AG10803 (cell line): ENCODE measurements at regions not wholly inside any gene's neighbourhood (a gene's known extent, or its start where the extent isn't known, plus 50 kb on each side); places are given as distances from the start of the nearest gene placed in this dataset.

Experiments used
- DNase-seq: peaks from one replicate; pipeline ENCODE4 v3.0.0; 2010; ENCODE audit warnings: low read depth
- H3K4me3 ChIP-seq: 2 replicates; pipeline ENCODE4 v1.5.1; 2011; ENCODE audit warnings: mild to moderate bottlenecking, low read length, control low read depth
- TF ChIP-seq, protein P1 (sequence below): conservative IDR thresholded peaks from 2 replicates; pipeline ENCODE4 v1.5.1; 2011; ENCODE audit warnings: mild to moderate bottlenecking, low read length, control low read depth, inconsistent platforms

DNA sequence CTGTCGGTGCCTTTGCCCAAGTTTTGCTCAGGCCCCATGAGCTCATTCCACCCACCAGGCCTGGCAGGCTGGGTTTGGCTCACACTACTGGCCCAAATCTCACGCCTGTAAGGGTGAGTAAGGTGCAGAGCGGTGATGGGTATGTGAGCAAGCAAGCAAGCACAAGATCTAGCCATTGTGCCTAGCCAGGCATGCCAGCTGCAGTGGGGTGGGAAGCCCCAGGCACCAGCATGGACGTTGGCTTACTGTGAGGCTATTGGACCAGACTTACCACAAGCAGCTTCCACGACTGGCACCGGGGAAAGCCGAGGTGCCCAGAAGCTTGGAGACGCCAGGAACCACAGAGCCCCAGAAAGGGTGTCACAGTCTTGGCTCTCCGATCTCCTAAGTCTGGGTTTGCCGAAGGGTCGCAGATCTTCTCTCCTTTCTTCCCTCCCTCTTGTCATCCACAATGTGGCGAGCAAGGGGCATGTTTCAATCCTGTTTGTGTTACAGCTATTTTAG is 2659.4 kb upstream of the PCDH20 start:
- H3K4me3 ChIP-seq, result no peak overlapping the region
- DNase-seq, result no peak

DNA sequence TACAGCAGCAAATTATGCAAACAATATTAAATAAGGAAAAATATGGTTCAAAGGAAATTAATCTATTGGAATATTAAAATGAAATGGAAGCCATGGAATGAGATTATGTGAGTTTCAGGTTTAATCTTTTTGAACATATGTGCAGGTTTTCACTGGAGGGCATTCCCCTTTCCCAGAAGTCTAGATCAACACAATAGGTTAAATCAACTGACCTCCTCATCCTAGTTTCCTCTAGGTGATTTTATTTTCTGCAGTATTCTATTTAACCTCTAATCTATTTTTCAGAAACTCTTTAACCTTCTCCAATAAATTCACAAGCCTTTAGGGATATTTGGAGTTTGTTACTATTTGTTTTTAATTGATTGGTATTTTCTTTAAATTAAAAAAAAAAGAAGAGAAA is 2657.6 kb upstream of the PCDH20 start:
- no peak overlapping the region for H3K4me3 ChIP-seq
- TF ChIP-seq, protein P1, sequence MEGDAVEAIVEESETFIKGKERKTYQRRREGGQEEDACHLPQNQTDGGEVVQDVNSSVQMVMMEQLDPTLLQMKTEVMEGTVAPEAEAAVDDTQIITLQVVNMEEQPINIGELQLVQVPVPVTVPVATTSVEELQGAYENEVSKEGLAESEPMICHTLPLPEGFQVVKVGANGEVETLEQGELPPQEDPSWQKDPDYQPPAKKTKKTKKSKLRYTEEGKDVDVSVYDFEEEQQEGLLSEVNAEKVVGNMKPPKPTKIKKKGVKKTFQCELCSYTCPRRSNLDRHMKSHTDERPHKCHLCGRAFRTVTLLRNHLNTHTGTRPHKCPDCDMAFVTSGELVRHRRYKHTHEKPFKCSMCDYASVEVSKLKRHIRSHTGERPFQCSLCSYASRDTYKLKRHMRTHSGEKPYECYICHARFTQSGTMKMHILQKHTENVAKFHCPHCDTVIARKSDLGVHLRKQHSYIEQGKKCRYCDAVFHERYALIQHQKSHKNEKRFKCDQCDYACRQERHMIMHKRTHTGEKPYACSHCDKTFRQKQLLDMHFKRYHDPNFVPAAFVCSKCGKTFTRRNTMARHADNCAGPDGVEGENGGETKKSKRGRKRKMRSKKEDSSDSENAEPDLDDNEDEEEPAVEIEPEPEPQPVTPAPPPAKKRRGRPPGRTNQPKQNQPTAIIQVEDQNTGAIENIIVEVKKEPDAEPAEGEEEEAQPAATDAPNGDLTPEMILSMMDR, result no peak
- no peak for DNase-seq

More for the DNA sequence above, 2659.4 kb upstream of the PCDH20 start:
- TF ChIP-seq, protein P1, result no peak

DNA sequence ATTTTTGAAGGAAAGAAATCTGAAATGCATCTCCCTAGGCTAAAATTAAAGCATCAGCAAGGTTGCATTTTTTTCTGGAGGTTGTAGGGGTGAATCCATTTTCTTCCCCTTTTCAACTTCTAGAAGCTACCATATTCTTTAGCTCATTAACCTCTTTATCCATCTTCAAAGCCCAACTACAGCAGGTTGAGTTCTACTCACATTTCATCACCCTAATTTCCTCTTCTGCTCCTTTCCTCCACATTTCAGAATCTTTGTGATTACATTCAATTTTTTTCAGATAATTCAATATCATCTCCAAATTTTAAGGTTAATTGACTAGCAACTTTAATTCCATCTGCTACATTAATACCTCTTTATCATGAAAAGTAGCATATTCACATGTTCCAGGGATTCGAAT is 2655.7 kb upstream of the PCDH20 start:
- TF ChIP-seq, protein P1, result no peak
- DNase-seq, result no peak
- no peak overlapping the region for H3K4me3 ChIP-seq

DNA sequence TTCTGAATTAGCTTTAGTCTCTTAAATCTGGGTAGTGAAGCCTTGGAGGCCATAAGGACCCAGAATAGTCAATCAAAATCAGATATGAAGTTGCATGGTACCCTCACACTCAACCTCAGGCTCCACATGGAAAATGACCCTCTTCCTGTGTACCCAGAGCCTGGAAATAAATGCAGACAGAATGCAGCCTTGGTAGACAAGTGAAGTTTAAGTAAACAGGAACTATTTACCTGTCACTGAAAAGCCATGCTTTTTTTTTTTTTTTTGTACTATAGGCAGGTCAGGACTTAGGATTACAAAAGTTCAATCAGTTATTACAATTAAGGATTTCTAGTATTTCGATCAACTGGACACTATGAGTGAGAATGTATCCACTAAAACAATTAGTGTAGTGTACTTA is 2654.2 kb upstream of the PCDH20 start:
- no peak overlapping the region for H3K4me3 ChIP-seq
- no peak for DNase-seq
- TF ChIP-seq, protein P1, result no peak

DNA sequence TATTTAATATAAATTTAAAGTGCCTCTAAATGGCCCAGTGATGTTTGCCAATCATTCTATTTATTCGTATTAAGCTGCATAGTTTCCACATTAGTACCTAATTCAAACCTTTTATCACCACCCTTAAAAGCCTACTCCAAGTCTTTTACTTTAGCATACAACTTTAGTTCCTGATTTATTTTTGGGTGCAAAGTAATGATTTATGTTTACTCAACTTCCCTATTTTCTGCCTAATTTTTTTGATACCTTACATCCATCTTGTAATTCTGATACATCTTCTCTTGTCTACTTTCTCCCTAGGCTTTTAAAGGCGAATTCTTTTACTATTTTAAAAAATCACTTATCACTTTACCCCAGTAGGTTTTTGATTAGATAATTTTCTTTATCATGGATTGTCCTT is 2651.1 kb upstream of the PCDH20 start:
- TF ChIP-seq, protein P1, result no peak
- H3K4me3 ChIP-seq, result no peak overlapping the region
- no peak for DNase-seq

DNA sequence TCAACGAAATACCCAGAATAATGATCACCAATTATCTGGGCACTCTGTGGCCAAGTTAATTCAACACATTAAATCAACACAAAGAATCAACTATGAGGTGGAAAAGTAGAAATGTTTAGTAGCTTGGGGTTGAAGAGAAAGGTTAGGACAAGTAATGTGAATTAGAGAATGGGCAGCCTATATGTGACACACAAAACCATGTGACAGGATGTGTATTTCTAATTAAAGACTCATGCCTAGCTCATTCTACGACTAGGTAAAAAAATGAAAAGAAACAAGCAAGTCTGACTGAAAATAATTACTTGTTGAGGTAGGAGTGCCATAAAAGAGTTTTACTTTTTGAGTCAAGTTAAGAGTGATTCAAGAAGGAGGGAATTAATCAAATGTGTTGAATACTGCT is 2646.0 kb upstream of the PCDH20 start:
- H3K4me3 ChIP-seq, result no peak overlapping the region
- no peak for DNase-seq
- TF ChIP-seq, protein P1, result no peak

DNA sequence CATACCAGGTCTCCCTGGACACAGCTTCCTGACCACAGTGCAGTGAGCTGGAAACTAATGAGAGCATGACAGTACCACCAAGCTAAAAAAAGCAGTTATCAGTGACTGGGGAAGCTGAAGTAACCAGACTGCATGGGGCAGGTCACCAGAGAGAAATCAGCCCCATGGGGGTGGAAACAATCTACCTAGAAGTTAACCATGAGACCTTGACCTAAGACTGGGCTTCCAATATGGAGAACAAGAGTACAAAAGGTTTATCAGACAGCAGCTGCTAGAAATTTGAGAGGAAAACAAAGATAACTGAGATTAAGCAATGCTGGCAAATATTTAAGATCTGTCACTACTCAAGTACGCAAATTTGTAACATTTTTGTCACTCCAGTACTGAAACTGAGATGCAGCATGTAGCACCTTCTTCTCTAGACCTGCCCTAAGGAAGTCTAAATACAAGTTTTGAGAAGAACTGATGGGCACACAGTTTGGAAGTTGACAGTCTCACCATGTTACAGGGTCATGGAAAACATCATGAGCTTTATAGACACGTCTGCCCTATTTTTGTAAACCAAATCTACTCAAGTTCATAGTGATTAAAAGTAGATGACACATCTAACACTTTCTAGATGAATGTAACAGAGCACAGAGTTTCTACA is 2641.8 kb upstream of the PCDH20 start:
- no peak for DNase-seq
- H3K4me3 ChIP-seq, result no peak overlapping the region
- TF ChIP-seq, protein P1, result no peak
